Mesenchymal stem cell (in vitro differentiated cells and primary cell): ENCODE measurements at regions not wholly inside any gene's neighbourhood (a gene's known extent, or its start where the extent isn't known, plus 50 kb on each side); places are given as distances from the start of the nearest gene placed in this dataset.

Experiments used
- DNase-seq: peaks from one replicate; pipeline ENCODE4 v3.0.0-alpha.2; 2013
- H2AFZ ChIP-seq: one replicate; pipeline ENCODE4 v1.6.1; 2013; ENCODE audit warnings: low read depth, mild to moderate bottlenecking, control low read depth, inconsistent platforms, low read length, moderate library complexity
- H2AK5ac ChIP-seq: 2 replicates; pipeline ENCODE4 v1.6.1; 2013; ENCODE audit warnings: low read length, moderate library complexity, mild to moderate bottlenecking, inconsistent platforms; ENCODE audit not compliant: severe bottlenecking
- H2BK120ac ChIP-seq: one replicate; pipeline ENCODE4 v1.6.1; 2013; ENCODE audit warnings: low read depth, mild to moderate bottlenecking, inconsistent platforms, low read length, moderate library complexity
- H2BK12ac ChIP-seq, 2 experiments: one replicate each; pipeline ENCODE4 v1.6.1; 2013; ENCODE audit warnings: inconsistent platforms in 2 of 2, low read length in 2 of 2, mild to moderate bottlenecking in 2 of 2, moderate library complexity in 2 of 2, control low read depth in 1 of 2
- H2BK15ac ChIP-seq: one replicate; pipeline ENCODE4 v1.6.1; 2013; ENCODE audit warnings: mild to moderate bottlenecking, low read depth, inconsistent platforms; ENCODE audit not compliant: poor library complexity, severe bottlenecking
- H2BK5ac ChIP-seq: 2 replicates; pipeline ENCODE4 v1.6.1; 2013; ENCODE audit warnings: low read depth, mild to moderate bottlenecking, low read length, control low read depth, inconsistent platforms; ENCODE audit not compliant: poor library complexity, severe bottlenecking
- H3K14ac ChIP-seq, 2 experiments: one replicate each; pipeline ENCODE4 v1.6.1; 2013; ENCODE audit warnings: inconsistent platforms in 2 of 2, low read length in 2 of 2, control low read depth in 1 of 2, mild to moderate bottlenecking in 1 of 2, moderate library complexity in 1 of 2
- H3K18ac ChIP-seq, 2 experiments: one replicate each; pipeline ENCODE4 v1.6.1; 2013; ENCODE audit warnings: inconsistent platforms in 2 of 2, low read length in 2 of 2, control low read depth in 1 of 2, low read depth in 1 of 2, mild to moderate bottlenecking in 1 of 2
- H3K23ac ChIP-seq, 2 experiments: one replicate each; pipeline ENCODE4 v1.6.1; 2013; ENCODE audit warnings: inconsistent platforms in 2 of 2, low read length in 2 of 2, mild to moderate bottlenecking in 2 of 2, moderate library complexity in 2 of 2, control low read depth in 1 of 2
- H3K27ac ChIP-seq: 2 replicates; pipeline ENCODE4 v1.5.1; 2013; ENCODE audit warnings: mild to moderate bottlenecking, moderate library complexity, low read length, control low read depth, inconsistent platforms; ENCODE audit not compliant: poor library complexity, severe bottlenecking
- H3K27me3 ChIP-seq, 2 experiments: 2 replicates each; pipeline versions ENCODE4 v1.6.1 to v1.7.0; 2013; ENCODE audit warnings: low read length in 2 of 2, mild to moderate bottlenecking in 2 of 2, moderate library complexity in 2 of 2, control low read depth in 1 of 2, inconsistent platforms in 1 of 2; ENCODE audit not compliant: control insufficient read depth in 1 of 2, insufficient read depth in 1 of 2
- H3K36me3 ChIP-seq, 2 experiments: 2 replicates each; pipeline versions ENCODE4 v1.6.1 to v1.7.0; 2013; ENCODE audit warnings: low read length in 2 of 2, control low read depth in 1 of 2, inconsistent platforms in 1 of 2, low read depth in 1 of 2, mild to moderate bottlenecking in 1 of 2; ENCODE audit not compliant: insufficient read depth in 2 of 2, control insufficient read depth in 1 of 2
- H3K4ac ChIP-seq, 2 experiments: one replicate each; pipeline ENCODE4 v1.6.1; 2013; ENCODE audit warnings: inconsistent platforms in 2 of 2, low read length in 2 of 2, mild to moderate bottlenecking in 2 of 2, moderate library complexity in 2 of 2, control low read depth in 1 of 2, low read depth in 1 of 2
- H3K4me1 ChIP-seq: 2 replicates; pipeline ENCODE4 v1.6.1; 2013; ENCODE audit warnings: low read depth, low read length, control low read depth; ENCODE audit not compliant: control insufficient read depth, insufficient read depth
- H3K4me2 ChIP-seq: 2 replicates; pipeline ENCODE4 v1.6.1; 2013; ENCODE audit warnings: low read length, mild to moderate bottlenecking, inconsistent platforms; ENCODE audit not compliant: poor library complexity, severe bottlenecking
- H3K4me3 ChIP-seq, 2 experiments: 2 replicates each; pipeline versions ENCODE4 v1.5.1 to v1.7.0; 2013; ENCODE audit warnings: low read length in 2 of 2, mild to moderate bottlenecking in 2 of 2, control low read depth in 1 of 2, low read depth in 1 of 2; ENCODE audit not compliant: insufficient read depth in 1 of 2
- H3K79me1 ChIP-seq: replicated peaks from 2 replicates; pipeline ENCODE4 v1.6.1; 2013; ENCODE audit warnings: mild to moderate bottlenecking, control low read depth, low read length, inconsistent platforms; ENCODE audit not compliant: poor library complexity, severe bottlenecking
- H3K9ac ChIP-seq: 2 replicates; pipeline ENCODE4 v1.7.0; 2013; ENCODE audit warnings: mild to moderate bottlenecking, low read length, moderate library complexity
- H3K9me3 ChIP-seq: 2 replicates; pipeline ENCODE4 v1.7.0; 2013; ENCODE audit warnings: mild to moderate bottlenecking, low read length; ENCODE audit not compliant: control insufficient read depth
- H4K8ac ChIP-seq: one replicate; pipeline ENCODE4 v1.6.1; 2013; ENCODE audit warnings: inconsistent platforms, mild to moderate bottlenecking, low read length, moderate library complexity
- H4K91ac ChIP-seq: one replicate; pipeline ENCODE4 v1.6.1; 2013; ENCODE audit warnings: mild to moderate bottlenecking, low read length, inconsistent platforms
- WGBS: methylation state at CpG from one replicate; pipeline ENCODE4 v1.1.7; 2013; ENCODE audit warnings: mixed read lengths; 5-methylcytosine and 5-hydroxymethylcytosine counted together

DNA sequence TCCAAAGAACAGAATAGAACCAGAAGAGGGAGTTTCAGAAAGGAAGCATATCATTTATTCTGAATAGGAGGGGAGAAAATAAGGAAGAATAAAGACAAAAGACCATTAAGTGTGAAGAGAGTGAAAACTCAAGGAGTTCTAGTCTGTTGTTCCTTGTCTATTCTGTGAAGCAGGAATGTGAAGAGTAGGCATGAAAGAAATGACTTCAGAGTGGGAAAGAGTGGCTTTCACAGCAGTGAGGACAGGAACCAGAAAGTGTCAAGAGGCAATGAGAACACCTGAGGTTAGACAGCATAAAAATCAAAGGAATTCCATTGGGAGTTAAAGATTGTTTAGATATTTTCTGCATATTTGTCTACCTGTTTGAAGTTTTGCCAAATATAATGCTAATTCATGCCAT lies 768.8 kb upstream of the GRAMD2B start:
- Histone ChIP-seq H2AK5ac (no peak overlapping the region), H3K9ac (no peak overlapping the region), H3K27ac (no peak overlapping the region), H3K4me2 (no peak overlapping the region), H3K4ac (no peak overlapping the region), H2AFZ (no peak overlapping the region), H3K4me1 (no peaks in the 10 kb centered on the region), H3K18ac (no peak overlapping the region), H3K79me1 (no peaks in the 10 kb centered on the region), H4K8ac (no peak overlapping the region), H3K36me3 (no peaks in the 10 kb centered on the region), H2BK120ac (no peak overlapping the region), H2BK12ac (no peak overlapping the region), H2BK5ac (no peak overlapping the region), H3K23ac (no peak overlapping the region), H2BK15ac (no peak overlapping the region), H3K27me3 (no peaks in the 10 kb centered on the region), H3K9me3 (no peaks in the 10 kb centered on the region), H3K4me3 (no peak overlapping the region), H4K91ac (no peak overlapping the region), H3K14ac (no peak overlapping the region)
- no peak for DNase-seq

DNA sequence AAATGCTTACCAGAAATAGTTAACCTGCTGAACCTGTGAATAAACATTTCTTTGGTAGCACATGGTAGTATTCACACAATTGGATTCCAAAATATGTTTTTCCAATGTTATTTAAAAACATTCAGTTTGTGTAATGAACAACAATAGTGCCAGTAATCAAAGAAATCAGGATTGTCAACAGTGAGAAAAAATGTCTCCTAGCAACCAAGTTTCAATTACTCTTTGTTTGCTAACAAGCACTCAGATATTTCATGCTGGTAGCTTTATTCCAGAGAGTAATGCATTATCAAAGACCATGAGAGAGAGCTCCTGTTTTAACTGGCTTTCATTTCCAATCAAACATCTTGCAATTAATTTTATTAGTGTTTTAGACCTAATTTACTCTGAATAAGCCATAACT lies 768.1 kb upstream of the GRAMD2B start:
- no peak overlapping the region for H2AK5ac ChIP-seq
- H3K79me1 ChIP-seq: no peaks in the 10 kb centered on the region
- H3K9ac ChIP-seq: no peak overlapping the region
- no peaks in the 10 kb centered on the region for H3K9me3 ChIP-seq
- no peak overlapping the region for H3K23ac ChIP-seq
- no peak overlapping the region for H2AFZ ChIP-seq
- no peak overlapping the region for H3K14ac ChIP-seq
- H3K4me1 ChIP-seq: no peaks in the 10 kb centered on the region
- no peak overlapping the region for H2BK12ac ChIP-seq
- H4K8ac ChIP-seq: no peak overlapping the region
- H4K91ac ChIP-seq: no peak overlapping the region
- no peaks in the 10 kb centered on the region for H3K36me3 ChIP-seq
- no peak overlapping the region for H3K18ac ChIP-seq
- no peak overlapping the region for H3K4ac ChIP-seq
- no peak overlapping the region for H3K4me3 ChIP-seq
- no peak overlapping the region for H2BK15ac ChIP-seq
- no peak overlapping the region for H3K4me2 ChIP-seq
- no peak overlapping the region for H3K27ac ChIP-seq
- H3K27me3 ChIP-seq: no peaks in the 10 kb centered on the region
- DNase-seq: no peak
- H2BK5ac ChIP-seq: no peak overlapping the region
- H2BK120ac ChIP-seq: no peak overlapping the region

DNA sequence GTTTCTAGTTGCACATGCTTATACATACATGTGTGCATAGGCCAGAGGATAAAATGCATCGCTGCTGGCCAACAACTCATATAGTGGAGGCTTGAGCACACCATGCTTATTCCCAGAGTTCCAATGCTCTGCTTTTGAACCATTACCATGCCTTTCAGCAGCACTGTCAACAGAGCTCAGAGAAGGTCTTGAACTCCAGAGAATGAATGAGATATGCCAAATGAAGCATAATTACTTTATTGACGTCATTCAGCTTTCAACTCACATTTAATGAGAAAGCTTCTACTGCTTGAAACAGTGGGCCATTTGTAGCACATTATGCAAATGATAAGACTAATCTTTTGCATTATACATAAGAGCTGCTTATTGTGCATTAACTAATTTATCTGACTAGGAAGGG lies 765.3 kb upstream of the GRAMD2B start:
- Histone ChIP-seq H4K91ac (no peak overlapping the region), H3K9ac (no peak overlapping the region), H2BK120ac (no peak overlapping the region), H2AFZ (no peak overlapping the region), H3K9me3 (no peaks in the 10 kb centered on the region), H3K4ac (no peak overlapping the region), H3K23ac (no peak overlapping the region), H3K14ac (no peak overlapping the region), H2BK15ac (no peak overlapping the region), H3K4me2 (no peak overlapping the region), H3K79me1 (no peaks in the 10 kb centered on the region), H3K18ac (no peak overlapping the region), H4K8ac (no peak overlapping the region), H3K27ac (no peak overlapping the region), H2AK5ac (no peak overlapping the region), H3K27me3 (no peaks in the 10 kb centered on the region), H3K36me3 (no peaks in the 10 kb centered on the region), H2BK5ac (no peak overlapping the region), H2BK12ac (no peak overlapping the region), H3K4me3 (no peak overlapping the region), H3K4me1 (no peaks in the 10 kb centered on the region)
- 100% methylated on average over 2 of the region's 2 CpGs for whole genome bisulfite sequencing
- no peak for DNase-seq

DNA sequence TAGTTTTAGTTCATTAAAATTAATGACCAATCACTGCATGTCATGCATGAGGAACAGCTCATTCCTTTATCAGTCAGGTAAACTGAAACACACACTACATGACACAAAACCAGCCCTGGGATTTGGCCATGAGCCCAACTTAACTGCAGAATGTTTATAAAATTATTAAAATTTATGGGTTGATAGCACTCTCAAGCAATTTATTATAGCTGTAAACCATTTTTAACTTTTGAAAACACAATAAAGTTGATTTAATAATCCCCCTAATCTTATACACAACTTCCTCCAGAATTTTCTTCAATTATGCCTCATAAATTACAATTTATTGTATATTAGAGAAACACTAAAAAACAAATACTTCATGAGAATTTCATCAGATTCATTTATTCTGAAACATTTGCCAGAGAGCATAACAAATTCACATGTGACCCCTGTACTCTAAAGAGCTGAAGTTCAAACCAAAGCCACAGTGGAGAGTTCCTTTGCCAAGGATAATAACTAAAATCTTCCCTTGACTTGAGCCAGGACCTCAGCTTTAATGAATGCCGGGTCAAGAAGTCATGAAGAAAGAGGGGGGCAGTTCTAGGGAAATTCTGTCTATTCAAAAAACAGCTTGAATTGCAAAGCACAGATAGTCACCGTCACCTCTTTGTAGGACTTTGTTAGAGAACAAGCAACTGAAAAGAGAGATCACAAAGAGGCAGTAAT lies 763.7 kb upstream of the GRAMD2B start:
- Histone ChIP-seq H2AK5ac (no peak overlapping the region), H3K9me3 (no peaks in the 10 kb centered on the region), H3K14ac (no peak overlapping the region), H3K4me3 (no peak overlapping the region), H3K4ac (no peak overlapping the region), H4K8ac (no peak overlapping the region), H3K27ac (no peak overlapping the region), H2BK5ac (no peak overlapping the region), H3K18ac (no peak overlapping the region), H2BK15ac (no peak overlapping the region), H2BK120ac (no peak overlapping the region), H3K79me1 (no peaks in the 10 kb centered on the region), H3K27me3 (no peaks in the 10 kb centered on the region), H2AFZ (no peak overlapping the region), H3K9ac (peak overlapping the region; percentile 6), H4K91ac (no peak overlapping the region), H2BK12ac (no peak overlapping the region), H3K4me2 (no peak overlapping the region), H3K23ac (no peak overlapping the region), H3K36me3 (no peaks in the 10 kb centered on the region), H3K4me1 (no peaks in the 10 kb centered on the region)
- 52% methylated on average over 2 of the region's 2 CpGs for WGBS
- peak; percentile 1 for DNase-seq
